ENCODE measurements at regions not wholly inside any gene's neighbourhood (a gene's known extent, or its start where the extent isn't known, plus 50 kb on each side); places are given as distances from the start of the nearest gene placed in this dataset.
"Not testable (repeated sequence)": the region's sequence is repeated elsewhere in the genome, so short reads cannot be mapped to it uniquely, and the experiment has no call there.

GRCh38 chr4:137800861-137801260 lies 268.6 kb upstream of the PCDH18 start:
- H3K4me3 ChIP-seq, result no peak overlapping the region
- H3K9me3 ChIP-seq, result no peaks in the 10 kb centered on the region
- H3K27me3 ChIP-seq (ENCODE audit: low read depth), result no peaks in the 10 kb centered on the region
- in situ Hi-C loops (cut with MboI; ENCODE audit: low sequenced_read_pairs), result no loop called here
- H3K4me1 ChIP-seq, result no peaks in the 10 kb centered on the region
- no peak for DNase-seq (ENCODE audit: low spot score in 2 of 2)
- no peaks in the 10 kb centered on the region for H3K36me3 ChIP-seq (replicated peaks)

- Histone ChIP-seq H3K4me3 (no peak overlapping the region), H3K36me3 (replicated peaks) (no peaks in the 10 kb centered on the region), H3K27me3 (ENCODE audit: low read depth) (no peaks in the 10 kb centered on the region), H3K4me1 (no peaks in the 10 kb centered on the region), H3K9me3 (no peaks in the 10 kb centered on the region)
- in situ Hi-C loops (cut with MboI; ENCODE audit: low sequenced_read_pairs), result no loop called here
- no peak for DNase-seq (ENCODE audit: low spot score in 2 of 2)
Measured at GRCh38 chr4:137794764-137795254, 262.5 kb upstream of the PCDH18 start.

GRCh38 chr4:137789263-137789662 lies 257.0 kb upstream of the PCDH18 start:
- H3K36me3 ChIP-seq (replicated peaks); in situ Hi-C loops (cut with MboI; ENCODE audit: low sequenced_read_pairs); H3K9me3 ChIP-seq; H3K27me3 ChIP-seq (ENCODE audit: low read depth); H3K4me1 ChIP-seq; DNase-seq (ENCODE audit: low spot score in 2 of 2); H3K4me3 ChIP-seq: not testable (repeated sequence)

GRCh38 chr4:137783923-137784322 lies 251.6 kb upstream of the PCDH18 start:
- DNase-seq (ENCODE audit: low spot score in 2 of 2), result not testable (repeated sequence)

GRCh38 chr4:137775701-137776100 lies 243.4 kb upstream of the PCDH18 start:
- Histone ChIP-seq H3K27me3 (ENCODE audit: low read depth) (no peaks in the 10 kb centered on the region), H3K9me3 (no peaks in the 10 kb centered on the region), H3K36me3 (replicated peaks) (no peaks in the 10 kb centered on the region), H3K4me3 (no peak overlapping the region), H3K4me1 (no peaks in the 10 kb centered on the region)
- DNase-seq (ENCODE audit: low spot score in 2 of 2), result no peak
- in situ Hi-C loops (cut with MboI; ENCODE audit: low sequenced_read_pairs), result no loop called here

More at GRCh38 chr4:137783923-137784322, 251.6 kb upstream of the PCDH18 start:
- H3K9me3 ChIP-seq; H3K4me3 ChIP-seq; in situ Hi-C loops (cut with MboI; ENCODE audit: low sequenced_read_pairs); H3K4me1 ChIP-seq; H3K27me3 ChIP-seq (ENCODE audit: low read depth); H3K36me3 ChIP-seq (replicated peaks): not testable (repeated sequence)

GRCh38 chr4:137774501-137774900 lies 242.2 kb upstream of the PCDH18 start:
- in situ Hi-C loops (cut with MboI; ENCODE audit: low sequenced_read_pairs), result no loop called here
- no peaks in the 10 kb centered on the region for H3K36me3 ChIP-seq (replicated peaks)
- no peaks in the 10 kb centered on the region for H3K27me3 ChIP-seq (ENCODE audit: low read depth)
- H3K4me3 ChIP-seq, result no peak overlapping the region
- DNase-seq (ENCODE audit: low spot score in 2 of 2), result no peak
- H3K9me3 ChIP-seq, result no peaks in the 10 kb centered on the region
- H3K4me1 ChIP-seq, result no peaks in the 10 kb centered on the region

- no peaks in the 10 kb centered on the region for H3K4me1 ChIP-seq
- no peak overlapping the region for H3K4me3 ChIP-seq
- no peak for DNase-seq (ENCODE audit: low spot score in 2 of 2)
- in situ Hi-C loops (cut with MboI; ENCODE audit: low sequenced_read_pairs), result no loop called here
- H3K9me3 ChIP-seq, result no peaks in the 10 kb centered on the region
- H3K36me3 ChIP-seq (replicated peaks), result no peaks in the 10 kb centered on the region
- no peaks in the 10 kb centered on the region for H3K27me3 ChIP-seq (ENCODE audit: low read depth)
Measured at GRCh38 chr4:137768881-137769280, 236.6 kb upstream of the PCDH18 start.

GRCh38 chr4:137768196-137768595 lies 235.9 kb upstream of the PCDH18 start:
- no peaks in the 10 kb centered on the region for H3K4me1 ChIP-seq
- H3K27me3 ChIP-seq (ENCODE audit: low read depth), result no peaks in the 10 kb centered on the region
- no peaks in the 10 kb centered on the region for H3K9me3 ChIP-seq
- no peak overlapping the region for H3K4me3 ChIP-seq
- no peak for DNase-seq (ENCODE audit: low spot score in 2 of 2)
- H3K36me3 ChIP-seq (replicated peaks), result no peaks in the 10 kb centered on the region
- in situ Hi-C loops (cut with MboI; ENCODE audit: low sequenced_read_pairs), result no loop called here

GRCh38 chr4:137762591-137762990 lies 230.3 kb upstream of the PCDH18 start:
- in situ Hi-C loops (cut with MboI; ENCODE audit: low sequenced_read_pairs), result no loop called here
- Histone ChIP-seq H3K9me3 (no peaks in the 10 kb centered on the region), H3K27me3 (ENCODE audit: low read depth) (no peaks in the 10 kb centered on the region), H3K36me3 (replicated peaks) (no peaks in the 10 kb centered on the region), H3K4me3 (no peak overlapping the region), H3K4me1 (no peaks in the 10 kb centered on the region)
- DNase-seq (ENCODE audit: low spot score in 2 of 2), result no peak

- in situ Hi-C loops (cut with MboI; ENCODE audit: low sequenced_read_pairs), result no loop called here
- DNase-seq (ENCODE audit: low spot score in 2 of 2), result no peak
- H3K36me3 ChIP-seq (replicated peaks), result no peaks in the 10 kb centered on the region
- no peaks in the 10 kb centered on the region for H3K9me3 ChIP-seq
- no peaks in the 10 kb centered on the region for H3K4me1 ChIP-seq
- H3K4me3 ChIP-seq, result no peak overlapping the region
- no peaks in the 10 kb centered on the region for H3K27me3 ChIP-seq (ENCODE audit: low read depth)
Measured at GRCh38 chr4:137754652-137755471, 222.6 kb upstream of the PCDH18 start.

GRCh38 chr4:137749466-137749865 lies 217.2 kb upstream of the PCDH18 start:
- no peak for DNase-seq (ENCODE audit: low spot score in 2 of 2)
- no peaks in the 10 kb centered on the region for H3K9me3 ChIP-seq
- H3K4me1 ChIP-seq, result no peaks in the 10 kb centered on the region
- no peaks in the 10 kb centered on the region for H3K36me3 ChIP-seq (replicated peaks)
- in situ Hi-C loops (cut with MboI; ENCODE audit: low sequenced_read_pairs), result no loop called here
- no peak overlapping the region for H3K4me3 ChIP-seq
- H3K27me3 ChIP-seq (ENCODE audit: low read depth), result no peaks in the 10 kb centered on the region

- Histone ChIP-seq H3K36me3 (replicated peaks) (no peaks in the 10 kb centered on the region), H3K4me1 (no peaks in the 10 kb centered on the region), H3K4me3 (no peak overlapping the region), H3K27me3 (ENCODE audit: low read depth) (no peaks in the 10 kb centered on the region), H3K9me3 (no peaks in the 10 kb centered on the region)
- in situ Hi-C loops (cut with MboI; ENCODE audit: low sequenced_read_pairs), result no loop called here
- no peak for DNase-seq (ENCODE audit: low spot score in 2 of 2)
Measured at GRCh38 chr4:137748616-137749015, 216.3 kb upstream of the PCDH18 start.

- Histone ChIP-seq H3K9me3 (no peaks in the 10 kb centered on the region), H3K27me3 (ENCODE audit: low read depth) (no peaks in the 10 kb centered on the region), H3K36me3 (replicated peaks) (no peaks in the 10 kb centered on the region), H3K4me3 (no peak overlapping the region), H3K4me1 (no peaks in the 10 kb centered on the region)
- DNase-seq (ENCODE audit: low spot score in 2 of 2), result no peak
- in situ Hi-C loops (cut with MboI; ENCODE audit: low sequenced_read_pairs), result no loop called here
Measured at GRCh38 chr4:137740141-137740540, 207.8 kb upstream of the PCDH18 start.

GRCh38 chr4:137739391-137739790 lies 207.1 kb upstream of the PCDH18 start:
- in situ Hi-C loops (cut with MboI; ENCODE audit: low sequenced_read_pairs), result no loop called here
- H3K9me3 ChIP-seq, result no peaks in the 10 kb centered on the region
- no peak for DNase-seq (ENCODE audit: low spot score in 2 of 2)
- no peak overlapping the region for H3K4me3 ChIP-seq
- H3K36me3 ChIP-seq (replicated peaks), result no peaks in the 10 kb centered on the region
- H3K27me3 ChIP-seq (ENCODE audit: low read depth), result no peaks in the 10 kb centered on the region
- H3K4me1 ChIP-seq, result no peaks in the 10 kb centered on the region
